ENCODE measurements at regions not wholly inside any gene's neighbourhood (a gene's known extent, or its start where the extent isn't known, plus 50 kb on each side); places are given as distances from the start of the nearest gene placed in this dataset.

- TF ChIP-seq YY1 (IDR thresholded peaks at IDR 0.05) (no peak), GABPA (IDR thresholded peaks at IDR 0.05 in 1 of 2, conservative IDR thresholded peaks at IDR 0.05 in 1 of 2) (no peak), JUND (IDR thresholded peaks at IDR 0.05) (no peak), EGR1 (IDR thresholded peaks at IDR 0.05; ENCODE audit: low read depth in 2 of 2) (no peak), FOXA2 (IDR thresholded peaks at IDR 0.05) (no peak), TAF1 (conservative IDR thresholded peaks at IDR 0.05) (no peak), HNF4A (conservative IDR thresholded peaks at IDR 0.05) (no peak), RXRA (IDR thresholded peaks at IDR 0.05) (no peak), RAD21 (IDR thresholded peaks at IDR 0.05) (no peak), MAX (IDR thresholded peaks at IDR 0.05) (no peak), NR2F2 (IDR thresholded peaks at IDR 0.05) (no peak), HNF4G (IDR thresholded peaks at IDR 0.05) (no peak), SP1 (IDR thresholded peaks at IDR 0.05) (no peak), REST (IDR thresholded peaks at IDR 0.05) (no peak), CTCF (IDR thresholded peaks at IDR 0.05; ENCODE audit: low read depth, low read length, missing input control) (no peak), ZBTB33 (IDR thresholded peaks at IDR 0.05) (no peak), ATF3 (IDR thresholded peaks at IDR 0.05) (no peak), FOXA1 (IDR thresholded peaks at IDR 0.05) (no peak)
- no peaks in the 10 kb centered on the region for H3K9me3 ChIP-seq (ENCODE audit: control insufficient read depth in 4 of 4, low read length in 3 of 4)
- no peak overlapping the region for H3K27ac ChIP-seq (ENCODE audit: low read depth in 1 of 2, low read length in 2 of 2)
- no peaks in the 10 kb centered on the region for H3K36me3 ChIP-seq (ENCODE audit: control insufficient read depth in 4 of 4, insufficient read depth in 3 of 4, low read depth in 1 of 4, low read length in 3 of 4)
- no peak overlapping the region for H3K4me3 ChIP-seq (ENCODE audit: low read depth in 1 of 3, low read length in 3 of 3)
- DNase-seq (ENCODE audit: low spot score), result no peak
- WGBS, result 58% methylated on average over 2 of the region's 2 CpGs
- peaks cover 0 to 3% (median 0%) of the 10 kb centered on the region in 4 donors for H3K27me3 ChIP-seq (ENCODE audit: control insufficient read depth in 4 of 4, insufficient read depth in 4 of 4, low read length in 3 of 4)
- no peak overlapping the region for H3K9ac ChIP-seq (ENCODE audit: low read depth in 1 of 2, low read length in 2 of 2)
- peaks cover 0 to 10% (median 7%) of the 10 kb centered on the region in 4 donors for H3K4me1 ChIP-seq (ENCODE audit: control insufficient read depth in 4 of 4, insufficient read depth in 4 of 4, low read length in 3 of 4)
Observed at GRCh38 chr11:92330114-92330513, 105.5 kb downstream of the FAT3 start.

Measured in liver (tissue), 8 donors.